SU-DHL-6 (cell line): ENCODE measurements at regions not wholly inside any gene's neighbourhood (a gene's known extent, or its start where the extent isn't known, plus 50 kb on each side); places are given as distances from the start of the nearest gene placed in this dataset.

Experiments used
- EZH2phosphoT487 ChIP-seq: fragments of 200-600 bp; sonication (generic), shearing (Covaris generic); conservative IDR thresholded peaks from 2 replicates; pipeline ENCODE4 v1.6.1; 2018; ENCODE audit warnings: mild to moderate bottlenecking, antibody characterized with exemption, low read length, moderate library complexity, mixed read lengths
- TF ChIP-seq, protein P1 (sequence below): fragments of 200-600 bp; sonication (generic); IDR thresholded peaks from one replicate; pipeline ENCODE4 v1.5.1; 2017; ENCODE audit warnings: antibody characterized with exemption, mild to moderate bottlenecking, low read length, moderate library complexity; ENCODE audit not compliant: insufficient read depth, poor library complexity, severe bottlenecking

DNA sequence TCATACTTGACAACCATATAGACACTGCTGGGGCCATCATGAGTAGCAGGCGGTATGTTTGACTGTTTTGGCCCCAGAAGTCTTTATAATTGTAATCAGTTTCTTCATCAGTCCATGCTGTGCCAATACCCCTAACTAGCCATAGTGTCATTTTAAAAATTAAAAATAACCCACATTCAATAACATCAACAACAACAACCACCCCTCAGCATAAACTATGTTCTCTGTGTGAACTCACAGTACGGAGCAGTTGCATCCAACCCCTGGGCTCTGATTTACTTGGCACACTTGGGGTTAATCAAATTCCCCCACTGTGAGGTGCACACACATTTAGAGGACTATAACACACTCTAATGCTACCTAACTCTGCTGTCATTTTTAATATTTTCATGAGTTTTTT, 553.7 kb downstream of the USP25 start:
- TF ChIP-seq, protein P1, sequence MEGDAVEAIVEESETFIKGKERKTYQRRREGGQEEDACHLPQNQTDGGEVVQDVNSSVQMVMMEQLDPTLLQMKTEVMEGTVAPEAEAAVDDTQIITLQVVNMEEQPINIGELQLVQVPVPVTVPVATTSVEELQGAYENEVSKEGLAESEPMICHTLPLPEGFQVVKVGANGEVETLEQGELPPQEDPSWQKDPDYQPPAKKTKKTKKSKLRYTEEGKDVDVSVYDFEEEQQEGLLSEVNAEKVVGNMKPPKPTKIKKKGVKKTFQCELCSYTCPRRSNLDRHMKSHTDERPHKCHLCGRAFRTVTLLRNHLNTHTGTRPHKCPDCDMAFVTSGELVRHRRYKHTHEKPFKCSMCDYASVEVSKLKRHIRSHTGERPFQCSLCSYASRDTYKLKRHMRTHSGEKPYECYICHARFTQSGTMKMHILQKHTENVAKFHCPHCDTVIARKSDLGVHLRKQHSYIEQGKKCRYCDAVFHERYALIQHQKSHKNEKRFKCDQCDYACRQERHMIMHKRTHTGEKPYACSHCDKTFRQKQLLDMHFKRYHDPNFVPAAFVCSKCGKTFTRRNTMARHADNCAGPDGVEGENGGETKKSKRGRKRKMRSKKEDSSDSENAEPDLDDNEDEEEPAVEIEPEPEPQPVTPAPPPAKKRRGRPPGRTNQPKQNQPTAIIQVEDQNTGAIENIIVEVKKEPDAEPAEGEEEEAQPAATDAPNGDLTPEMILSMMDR, result no peak
- TF ChIP-seq EZH2phosphoT487, result no peak
